DOHH2 (cell line): ENCODE measurements at regions not wholly inside any gene's neighbourhood (a gene's known extent, or its start where the extent isn't known, plus 50 kb on each side); places are given as distances from the start of the nearest gene placed in this dataset.

Source experiments
- H3F3A ChIP-seq: fragments of 200-600 bp; sonication (generic), shearing (Covaris generic); 2 replicates; pipeline ENCODE4 v1.6.0; 2016; ENCODE audit warnings: antibody characterized with exemption, mild to moderate bottlenecking; ENCODE audit not compliant: control insufficient read depth, insufficient read depth
- H3K27ac ChIP-seq: fragments of 200-600 bp; sonication (generic); 2 replicates; pipeline ENCODE4 v1.5.1; 2014; ENCODE audit warnings: low read depth, mild to moderate bottlenecking, low read length, moderate library complexity
- H3K27me3 ChIP-seq: fragments of 200-600 bp; sonication (generic); 2 replicates; pipeline ENCODE4 v1.6.1; 2014; ENCODE audit warnings: mild to moderate bottlenecking, low read length, mixed read lengths; ENCODE audit not compliant: control insufficient read depth
- H3K36me3 ChIP-seq: fragments of 200-600 bp; sonication (generic); 2 replicates; pipeline ENCODE4 v1.6.1; 2014; ENCODE audit warnings: mild to moderate bottlenecking, low read length, moderate library complexity, mixed read lengths; ENCODE audit not compliant: control insufficient read depth
- H3K4me1 ChIP-seq: fragments of 200-600 bp; sonication (generic); 2 replicates; pipeline ENCODE4 v1.6.1; 2014; ENCODE audit warnings: mild to moderate bottlenecking, low read length, mixed read lengths; ENCODE audit not compliant: control insufficient read depth
- H3K4me2 ChIP-seq: fragments of 200-600 bp; sonication (generic); 2 replicates; pipeline ENCODE4 v1.6.0; 2014; ENCODE audit warnings: mild to moderate bottlenecking, low read length, moderate library complexity
- H3K4me3 ChIP-seq: fragments of 200-600 bp; sonication (generic); 2 replicates; pipeline ENCODE4 v1.5.1; 2014; ENCODE audit warnings: mild to moderate bottlenecking, low read length, mixed read lengths
- H3K79me2 ChIP-seq: fragments of 200-600 bp; sonication (generic); 2 replicates; pipeline ENCODE4 v1.6.1; 2014; ENCODE audit warnings: mild to moderate bottlenecking, low read length, mixed read lengths; ENCODE audit not compliant: control insufficient read depth
- H3K9me2 ChIP-seq: fragments of 200-600 bp; sonication (generic); replicated peaks from 2 replicates; pipeline ENCODE4 v1.6.1; 2014; ENCODE audit warnings: mild to moderate bottlenecking, low read length, mixed read lengths; ENCODE audit not compliant: control insufficient read depth
- H3K9me3 ChIP-seq: fragments of 200-600 bp; sonication (generic); 2 replicates; pipeline ENCODE4 v1.6.1; 2014; ENCODE audit warnings: antibody characterized with exemption, low read length, mixed read lengths; ENCODE audit not compliant: control insufficient read depth, insufficient read depth
- H4K20me1 ChIP-seq: fragments of 200-600 bp; sonication (generic); 2 replicates; pipeline ENCODE4 v1.6.0; 2014; ENCODE audit warnings: low read depth, mild to moderate bottlenecking, antibody characterized with exemption, low read length, moderate library complexity; ENCODE audit not compliant: control insufficient read depth, insufficient read depth
- EZH2phosphoT487 ChIP-seq: fragments of 200-600 bp; sonication (generic); IDR thresholded peaks from 2 replicates; pipeline ENCODE4 v1.6.1; 2017; ENCODE audit warnings: borderline replicate concordance, mild to moderate bottlenecking, antibody characterized with exemption, low read length, moderate library complexity, mixed read lengths
- TF ChIP-seq, protein P1 (sequence below): fragments of 200-600 bp; sonication (generic); IDR thresholded peaks from one replicate; pipeline ENCODE4 v1.5.1; 2014; ENCODE audit warnings: antibody characterized with exemption, mild to moderate bottlenecking, low read depth, low read length; ENCODE audit not compliant: poor library complexity, severe bottlenecking

- Histone ChIP-seq H3K27me3 (no peaks in the 10 kb centered on the region), H3K9me3 (no peaks in the 10 kb centered on the region), H3K9me2 (no peaks in the 10 kb centered on the region), H3K4me1 (no peaks in the 10 kb centered on the region), H3F3A (no peaks in the 10 kb centered on the region), H3K79me2 (no peaks in the 10 kb centered on the region), H3K27ac (no peak overlapping the region), H3K4me3 (no peak overlapping the region), H4K20me1 (no peaks in the 10 kb centered on the region), H3K36me3 (no peaks in the 10 kb centered on the region), H3K4me2 (no peak overlapping the region)
- TF ChIP-seq, protein P1, sequence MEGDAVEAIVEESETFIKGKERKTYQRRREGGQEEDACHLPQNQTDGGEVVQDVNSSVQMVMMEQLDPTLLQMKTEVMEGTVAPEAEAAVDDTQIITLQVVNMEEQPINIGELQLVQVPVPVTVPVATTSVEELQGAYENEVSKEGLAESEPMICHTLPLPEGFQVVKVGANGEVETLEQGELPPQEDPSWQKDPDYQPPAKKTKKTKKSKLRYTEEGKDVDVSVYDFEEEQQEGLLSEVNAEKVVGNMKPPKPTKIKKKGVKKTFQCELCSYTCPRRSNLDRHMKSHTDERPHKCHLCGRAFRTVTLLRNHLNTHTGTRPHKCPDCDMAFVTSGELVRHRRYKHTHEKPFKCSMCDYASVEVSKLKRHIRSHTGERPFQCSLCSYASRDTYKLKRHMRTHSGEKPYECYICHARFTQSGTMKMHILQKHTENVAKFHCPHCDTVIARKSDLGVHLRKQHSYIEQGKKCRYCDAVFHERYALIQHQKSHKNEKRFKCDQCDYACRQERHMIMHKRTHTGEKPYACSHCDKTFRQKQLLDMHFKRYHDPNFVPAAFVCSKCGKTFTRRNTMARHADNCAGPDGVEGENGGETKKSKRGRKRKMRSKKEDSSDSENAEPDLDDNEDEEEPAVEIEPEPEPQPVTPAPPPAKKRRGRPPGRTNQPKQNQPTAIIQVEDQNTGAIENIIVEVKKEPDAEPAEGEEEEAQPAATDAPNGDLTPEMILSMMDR: no peak
- TF ChIP-seq EZH2phosphoT487: no peak
These were observed 300.6 kb upstream of the EDIL3 start for GRCh38 chr5:84685121-84685894.

GRCh38 chr5:84683594-84683993 lies 298.9 kb upstream of the EDIL3 start:
- Histone ChIP-seq H4K20me1 (no peaks in the 10 kb centered on the region), H3K4me2 (no peak overlapping the region), H3K27ac (no peak overlapping the region), H3K9me3 (no peaks in the 10 kb centered on the region), H3K79me2 (no peaks in the 10 kb centered on the region), H3K36me3 (no peaks in the 10 kb centered on the region), H3K4me1 (no peaks in the 10 kb centered on the region), H3K4me3 (no peak overlapping the region), H3K9me2 (no peaks in the 10 kb centered on the region), H3K27me3 (no peaks in the 10 kb centered on the region), H3F3A (no peaks in the 10 kb centered on the region)
- TF ChIP-seq, protein P1: no peak
- no peak for TF ChIP-seq EZH2phosphoT487

- Histone ChIP-seq H3K27ac (no peak overlapping the region), H4K20me1 (no peaks in the 10 kb centered on the region), H3K4me1 (no peaks in the 10 kb centered on the region), H3K36me3 (no peaks in the 10 kb centered on the region), H3F3A (no peaks in the 10 kb centered on the region), H3K27me3 (no peaks in the 10 kb centered on the region), H3K9me3 (no peaks in the 10 kb centered on the region), H3K9me2 (no peaks in the 10 kb centered on the region), H3K79me2 (no peaks in the 10 kb centered on the region), H3K4me3 (no peak overlapping the region), H3K4me2 (no peak overlapping the region)
- TF ChIP-seq, protein P1: no peak
- no peak for TF ChIP-seq EZH2phosphoT487
These were observed 297.9 kb upstream of the EDIL3 start for GRCh38 chr5:84682531-84682930.
